OCI-LY3 (cell line): ENCODE measurements at regions not wholly inside any gene's neighbourhood (a gene's known extent, or its start where the extent isn't known, plus 50 kb on each side); places are given as distances from the start of the nearest gene placed in this dataset.
"Not testable (repeated sequence)": the region's sequence is repeated elsewhere in the genome, so short reads cannot be mapped to it uniquely, and the experiment has no call there.

Experiments
- H2AFZ ChIP-seq: fragments of 200-600, 300-600 bp; shearing (Covaris generic); 2 replicates; pipeline ENCODE4 v1.6.0; 2014; ENCODE audit warnings: antibody characterized with exemption, low read depth, low read length
- H3K27ac ChIP-seq: fragments of 200-600, 300-600 bp; sonication (generic); 2 replicates; pipeline ENCODE4 v1.5.1; 2014; ENCODE audit warnings: mild to moderate bottlenecking, low read length, moderate library complexity, mixed read lengths
- H3K27me3 ChIP-seq: fragments of 200-600, 300-600 bp; sonication (generic); 2 replicates; pipeline ENCODE4 v1.6.1; 2014; ENCODE audit warnings: low read depth, low read length, mixed read lengths
- H3K36me3 ChIP-seq: fragments of 200-600, 300-600 bp; sonication (generic); replicated peaks from 2 replicates; pipeline ENCODE3; 2014; ENCODE audit warnings: low read depth, low read length, mixed read lengths
- H3K4me1 ChIP-seq: fragments of 300-600, 200-600 bp; sonication (generic); 2 replicates; pipeline ENCODE4 v1.6.1; 2014; ENCODE audit warnings: low read length, mixed read lengths
- H3K4me2 ChIP-seq: fragments of 200-600, 300-600 bp; sonication (generic); 2 replicates; pipeline ENCODE4 v1.6.1; 2014; ENCODE audit warnings: low read length, mixed read lengths
- H3K4me3 ChIP-seq: fragments of 300-600, 200-600 bp; sonication (generic); 2 replicates; pipeline ENCODE4 v1.5.1; 2014; ENCODE audit warnings: antibody characterized with exemption, mild to moderate bottlenecking, low read length, moderate library complexity
- H3K79me2 ChIP-seq: fragments of 300-600, 200-600 bp; shearing (Covaris generic); 2 replicates; pipeline ENCODE4 v1.6.1; 2014; ENCODE audit warnings: mild to moderate bottlenecking, low read length, mixed read lengths
- H3K9ac ChIP-seq: fragments of 300-600, 200-600 bp; shearing (Covaris generic); 2 replicates; pipeline ENCODE4 v1.6.0; 2014; ENCODE audit warnings: mild to moderate bottlenecking, low read length, moderate library complexity
- H3K9me3 ChIP-seq: fragments of 200-600, 300-600 bp; shearing (Covaris generic); 2 replicates; pipeline ENCODE4 v1.6.1; 2014; ENCODE audit warnings: low read length, mixed read lengths; ENCODE audit not compliant: insufficient read depth
- H4K20me1 ChIP-seq: fragments of 200-600, 300-600 bp; sonication (generic); 2 replicates; pipeline ENCODE4 v1.6.1; 2016; ENCODE audit warnings: low read length, mixed read lengths; ENCODE audit not compliant: insufficient read depth
- CTCF ChIP-seq: fragments of 200-600, 300-600 bp; sonication (generic); IDR thresholded peaks from 2 replicates; pipeline ENCODE4 v1.5.1; 2014; ENCODE audit warnings: antibody characterized with exemption, low read length, low read depth
- EZH2phosphoT487 ChIP-seq: fragments of 200-600 bp; shearing (Covaris generic); IDR thresholded peaks from 2 replicates; pipeline ENCODE4 v1.6.1; 2018; ENCODE audit warnings: antibody characterized with exemption, mixed run types, low read depth

- no peak overlapping the region for H3K27ac ChIP-seq
- no peak for TF ChIP-seq EZH2phosphoT487
- no peak for TF ChIP-seq CTCF
- H4K20me1 ChIP-seq = no peaks in the 10 kb centered on the region
- H3K4me1 ChIP-seq = peaks cover 3% of the 10 kb centered on the region; the same call in 1 of the 2 replicates
- H2AFZ ChIP-seq = no peak overlapping the region
- H3K9me3 ChIP-seq = no peaks in the 10 kb centered on the region
- H3K27me3 ChIP-seq = no peaks in the 10 kb centered on the region
- no peak overlapping the region for H3K4me3 ChIP-seq
- no peak overlapping the region for H3K9ac ChIP-seq
- H3K4me2 ChIP-seq = peak overlapping the region; percentile 29
- H3K36me3 ChIP-seq = no peaks in the 10 kb centered on the region
- no peaks in the 10 kb centered on the region for H3K79me2 ChIP-seq
These were observed 1459.8 kb upstream of the ACVR2A start for GRCh38 chr2:146385031-146385430.

GRCh38 chr2:146376511-146377064, 1468.2 kb upstream of the ACVR2A start:
- no peak overlapping the region for H3K9ac ChIP-seq
- H3K4me2 ChIP-seq = no peak overlapping the region
- no peaks in the 10 kb centered on the region for H3K36me3 ChIP-seq
- H3K4me3 ChIP-seq = no peak overlapping the region
- no peaks in the 10 kb centered on the region for H3K27me3 ChIP-seq
- H2AFZ ChIP-seq = no peak overlapping the region
- no peak overlapping the region for H3K27ac ChIP-seq
- no peaks in the 10 kb centered on the region for H3K9me3 ChIP-seq
- no peaks in the 10 kb centered on the region for H3K4me1 ChIP-seq
- no peaks in the 10 kb centered on the region for H3K79me2 ChIP-seq
- no peak for TF ChIP-seq CTCF
- TF ChIP-seq EZH2phosphoT487 = no peak
- no peaks in the 10 kb centered on the region for H4K20me1 ChIP-seq

- Histone ChIP-seq H3K9me3 (no peaks in the 10 kb centered on the region), H2AFZ (no peak overlapping the region), H3K36me3 (no peaks in the 10 kb centered on the region), H3K4me3 (no peak overlapping the region), H3K4me2 (no peak overlapping the region), H3K27me3 (no peaks in the 10 kb centered on the region), H3K9ac (no peak overlapping the region), H3K27ac (no peak overlapping the region), H3K4me1 (no peaks in the 10 kb centered on the region), H4K20me1 (no peaks in the 10 kb centered on the region), H3K79me2 (no peaks in the 10 kb centered on the region)
- TF ChIP-seq EZH2phosphoT487 = no peak
- TF ChIP-seq CTCF = no peak
These were observed 1470.3 kb upstream of the ACVR2A start for GRCh38 chr2:146374505-146374904.

GRCh38 chr2:146371364-146371763, 1473.5 kb upstream of the ACVR2A start:
- not testable (repeated sequence) for H4K20me1 ChIP-seq, H3K9me3 ChIP-seq, H3K79me2 ChIP-seq, H3K36me3 ChIP-seq, H2AFZ ChIP-seq, H3K9ac ChIP-seq, H3K4me3 ChIP-seq, H3K27ac ChIP-seq, H3K4me1 ChIP-seq, H3K4me2 ChIP-seq, H3K27me3 ChIP-seq

GRCh38 chr2:146370826-146371225, 1474.0 kb upstream of the ACVR2A start:
- Histone ChIP-seq H3K4me1 (no peaks in the 10 kb centered on the region), H3K27me3 (no peaks in the 10 kb centered on the region), H3K4me3 (no peak overlapping the region)

More at GRCh38 chr2:146370826-146371225, 1474.0 kb upstream of the ACVR2A start:
- Histone ChIP-seq H3K36me3 (no peaks in the 10 kb centered on the region), H3K79me2 (no peaks in the 10 kb centered on the region), H2AFZ (no peak overlapping the region), H3K9ac (no peak overlapping the region), H3K4me2 (no peak overlapping the region), H3K27ac (no peak overlapping the region), H4K20me1 (no peaks in the 10 kb centered on the region), H3K9me3 (no peaks in the 10 kb centered on the region)
- TF ChIP-seq EZH2phosphoT487 (no peak), CTCF (no peak)
